ENCODE measurements at regions not wholly inside any gene's neighbourhood (a gene's known extent, or its start where the extent isn't known, plus 50 kb on each side); places are given as distances from the start of the nearest gene placed in this dataset.
"Not testable (repeated sequence)": the region's sequence is repeated elsewhere in the genome, so short reads cannot be mapped to it uniquely, and the experiment has no call there.

DNA sequence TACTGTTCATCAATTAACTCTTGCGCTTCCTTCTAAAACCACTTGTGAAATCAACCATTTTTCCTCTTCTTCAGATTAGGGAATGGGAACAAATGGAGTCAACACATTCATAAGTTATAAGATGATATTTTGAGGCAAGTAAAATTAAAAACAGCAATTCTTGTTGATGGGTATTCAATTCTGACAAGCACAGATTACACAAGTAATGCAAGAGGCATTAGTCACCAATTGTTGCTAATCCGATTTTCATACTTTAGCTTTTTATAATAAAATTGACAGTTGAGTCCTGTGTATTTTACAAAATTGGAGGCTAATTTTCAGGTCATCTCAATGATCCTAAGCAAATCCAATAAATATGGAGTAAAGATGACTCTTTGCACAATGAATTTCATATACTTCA lies 918.4 kb upstream of the SOX9 start:
- no peaks in the 10 kb centered on the region for H3K27me3 Mint-ChIP-seq
- CTCF ChIA-PET = no interaction called here
- intact Hi-C loops (cut with micrococcal nuclease) = no loop called here
- no peak overlapping the region for H3K27ac Mint-ChIP-seq
- no peaks in the 10 kb centered on the region for H3K4me1 Mint-ChIP-seq (ENCODE audit: low read depth)
- H3K4me3 Mint-ChIP-seq = no peak overlapping the region
- no peak for DNase-seq
- no peaks in the 10 kb centered on the region for H3K36me3 Mint-ChIP-seq
- H3K9me3 Mint-ChIP-seq = no peaks in the 10 kb centered on the region
- POLR2A ChIA-PET = no interaction called here

DNA sequence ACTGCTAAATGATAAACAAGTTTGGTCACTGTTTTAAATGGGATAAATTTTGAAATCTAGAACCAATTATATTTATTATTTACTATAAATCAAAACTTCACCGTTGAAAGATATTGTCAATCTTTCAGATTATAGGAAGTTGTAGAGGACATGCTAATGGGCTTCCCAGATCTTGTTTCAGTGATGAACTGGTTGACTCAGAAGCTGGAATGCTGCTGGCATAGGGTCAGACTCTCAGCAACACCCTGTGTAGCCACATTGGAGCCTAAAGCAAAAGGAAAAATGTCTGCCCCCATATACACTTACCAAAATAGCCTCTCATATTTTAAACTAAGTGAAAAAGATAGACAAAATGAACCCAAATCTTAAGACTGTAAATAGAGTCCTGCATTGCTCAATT lies 916.9 kb upstream of the SOX9 start:
- intact Hi-C loops (cut with micrococcal nuclease) = no loop called here
- Mint-ChIP-seq H3K36me3 (no peaks in the 10 kb centered on the region), H3K27me3 (no peaks in the 10 kb centered on the region), H3K9me3 (peaks cover 7% of the 10 kb centered on the region), H3K27ac (no peak overlapping the region), H3K4me1 (ENCODE audit: low read depth) (no peaks in the 10 kb centered on the region), H3K4me3 (no peak overlapping the region)
- POLR2A ChIA-PET = no interaction called here
- no peak for DNase-seq
- CTCF ChIA-PET = no interaction called here

DNA sequence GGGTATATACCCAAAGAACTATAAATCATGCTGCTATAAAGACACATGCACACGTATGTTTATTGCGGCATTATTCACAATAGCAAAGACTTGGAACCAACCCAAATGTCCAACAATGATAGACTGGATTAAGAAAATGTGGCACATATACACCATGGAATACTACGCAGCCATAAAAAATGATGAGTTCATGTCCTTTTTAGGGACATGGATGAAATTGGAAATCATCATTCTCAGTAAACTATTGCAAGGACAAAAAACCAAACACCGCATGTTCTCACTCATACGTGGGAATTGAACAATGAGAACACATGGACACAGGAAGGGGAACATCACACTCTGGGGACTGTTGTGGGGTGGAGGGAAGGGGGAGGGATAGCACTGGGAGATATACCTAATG lies 914.9 kb upstream of the SOX9 start:
- intact Hi-C loops (cut with micrococcal nuclease); CTCF ChIA-PET; DNase-seq; H3K4me3 Mint-ChIP-seq; POLR2A ChIA-PET; H3K27me3 Mint-ChIP-seq; H3K4me1 Mint-ChIP-seq (ENCODE audit: low read depth); H3K27ac Mint-ChIP-seq; H3K36me3 Mint-ChIP-seq: not testable (repeated sequence)
- H3K9me3 Mint-ChIP-seq = peaks cover 19% of the 10 kb centered on the region

DNA sequence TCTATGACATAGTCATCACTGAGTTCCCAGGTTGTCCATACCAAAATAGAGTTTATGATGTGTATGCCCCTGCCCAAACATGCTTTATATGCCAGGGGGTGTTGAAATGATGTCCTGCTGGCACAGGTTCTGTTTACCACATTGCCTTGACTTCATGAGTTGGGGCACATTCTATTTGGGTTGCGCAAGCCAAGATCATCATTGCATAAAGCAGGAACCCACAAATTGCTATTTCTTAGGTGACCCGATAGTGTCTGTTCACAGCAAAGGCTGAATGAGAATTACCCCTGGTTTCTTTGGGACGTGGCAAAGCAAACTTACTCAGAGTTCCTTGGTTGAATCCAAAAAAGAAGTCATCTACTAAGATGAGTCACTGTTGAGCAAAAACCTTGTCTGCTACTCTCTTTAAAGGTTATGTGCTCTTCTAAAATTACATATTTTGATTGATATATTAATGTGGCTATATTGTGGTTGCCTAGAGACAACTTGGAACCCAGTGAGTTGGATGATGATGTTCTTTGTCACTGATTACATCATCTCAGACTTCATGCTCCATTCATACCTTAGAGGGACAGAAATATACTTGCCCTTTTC lies 912.6 kb upstream of the SOX9 start:
- Mint-ChIP-seq H3K27ac (no peak overlapping the region), H3K4me3 (no peak overlapping the region), H3K9me3 (peaks cover 26% of the 10 kb centered on the region), H3K4me1 (ENCODE audit: low read depth) (no peaks in the 10 kb centered on the region), H3K36me3 (no peaks in the 10 kb centered on the region), H3K27me3 (no peaks in the 10 kb centered on the region)
- no peak for DNase-seq
- POLR2A ChIA-PET = no interaction called here
- CTCF ChIA-PET = no interaction called here
- intact Hi-C loops (cut with micrococcal nuclease) = no loop called here

DNA sequence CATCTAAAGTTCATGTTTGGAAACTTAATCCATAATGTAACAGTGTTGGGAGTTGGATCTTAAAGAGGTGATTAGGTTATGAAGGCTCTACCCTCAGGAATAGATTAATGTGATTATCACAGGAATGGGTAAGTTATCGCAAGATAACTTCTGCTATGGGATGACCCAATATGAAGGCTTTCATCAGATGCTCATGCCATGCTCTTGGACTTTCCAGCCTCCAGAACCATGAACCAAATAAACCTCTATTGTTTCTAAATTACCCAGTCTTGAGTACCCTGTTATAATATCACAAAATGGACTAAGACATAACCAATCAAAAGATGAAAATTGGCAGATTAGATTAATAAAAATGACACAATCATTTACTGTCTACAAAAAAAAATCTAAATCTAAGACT lies 906.9 kb upstream of the SOX9 start:
- POLR2A ChIA-PET = no interaction called here
- Mint-ChIP-seq H3K4me3 (no peak overlapping the region), H3K27me3 (no peaks in the 10 kb centered on the region), H3K4me1 (ENCODE audit: low read depth) (no peaks in the 10 kb centered on the region), H3K36me3 (no peaks in the 10 kb centered on the region), H3K9me3 (peaks cover 35% of the 10 kb centered on the region), H3K27ac (no peak overlapping the region)
- intact Hi-C loops (cut with micrococcal nuclease) = no loop called here
- no peak for DNase-seq
- CTCF ChIA-PET = no interaction called here

DNA sequence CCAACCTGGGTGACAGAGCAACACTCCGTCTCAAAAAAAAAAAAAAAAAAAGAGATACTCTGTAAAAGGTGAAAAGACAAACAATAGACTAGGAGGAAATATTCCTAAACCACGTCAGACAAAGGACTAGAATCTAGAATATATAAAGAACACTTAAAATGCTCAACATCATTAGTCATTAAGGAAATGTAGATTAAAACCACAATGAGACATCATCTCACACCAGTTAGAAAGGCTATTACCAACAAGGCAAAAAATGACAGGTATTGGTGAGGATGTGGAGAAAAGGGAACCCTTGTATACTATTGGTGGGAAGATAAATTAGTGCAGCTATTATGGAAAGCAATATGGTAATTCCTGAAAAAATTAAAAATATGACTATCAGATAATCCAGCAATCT lies 903.1 kb upstream of the SOX9 start:
- peaks cover 22% of the 10 kb centered on the region for H3K9me3 Mint-ChIP-seq
- intact Hi-C loops (cut with micrococcal nuclease) = no loop called here
- ChIA-PET CTCF (no interaction called here), POLR2A (no interaction called here)
- H3K27ac Mint-ChIP-seq = no peak overlapping the region
- no peaks in the 10 kb centered on the region for H3K4me1 Mint-ChIP-seq (ENCODE audit: low read depth)
- H3K4me3 Mint-ChIP-seq = no peak overlapping the region
- no peak for DNase-seq
- no peaks in the 10 kb centered on the region for H3K36me3 Mint-ChIP-seq
- H3K27me3 Mint-ChIP-seq = no peaks in the 10 kb centered on the region

DNA sequence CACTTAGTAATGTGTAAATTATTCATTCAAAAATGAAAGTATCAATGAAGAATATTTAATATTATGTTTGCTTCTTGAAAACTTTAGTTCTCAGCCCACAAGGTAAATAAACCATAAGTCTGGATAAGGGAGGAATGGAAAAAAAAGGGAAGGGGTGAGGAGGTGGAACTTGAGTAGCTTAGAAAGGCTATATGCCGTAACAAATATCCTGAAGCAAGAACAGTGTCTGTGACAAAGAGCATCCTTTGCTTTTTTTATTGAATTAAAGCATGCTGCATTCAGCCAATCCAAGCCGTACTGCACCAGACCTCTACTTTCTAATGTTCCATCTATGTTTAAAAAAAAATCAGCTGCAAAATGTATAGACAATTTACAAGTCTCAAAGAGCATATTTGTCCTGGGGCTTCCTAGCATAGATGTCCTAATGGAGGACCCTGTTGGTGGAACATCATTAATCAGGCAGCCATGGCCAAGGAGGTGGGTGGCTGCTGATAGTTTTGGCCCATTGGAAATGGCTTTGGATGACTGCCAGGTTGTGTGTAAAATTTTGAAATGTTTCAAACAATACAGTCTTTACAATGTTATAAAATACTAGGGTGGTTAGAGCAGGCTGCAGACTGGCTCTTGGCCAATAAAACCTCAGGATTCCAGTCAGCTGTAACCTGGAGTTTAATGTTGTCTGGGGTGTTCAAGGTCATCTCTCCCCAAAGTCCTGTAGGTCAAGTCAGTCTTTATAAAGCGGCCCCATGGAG lies 895.8 kb upstream of the SOX9 start:
- CTCF ChIA-PET = no interaction called here
- no peak overlapping the region for H3K27ac Mint-ChIP-seq
- no peaks in the 10 kb centered on the region for H3K36me3 Mint-ChIP-seq

DNA sequence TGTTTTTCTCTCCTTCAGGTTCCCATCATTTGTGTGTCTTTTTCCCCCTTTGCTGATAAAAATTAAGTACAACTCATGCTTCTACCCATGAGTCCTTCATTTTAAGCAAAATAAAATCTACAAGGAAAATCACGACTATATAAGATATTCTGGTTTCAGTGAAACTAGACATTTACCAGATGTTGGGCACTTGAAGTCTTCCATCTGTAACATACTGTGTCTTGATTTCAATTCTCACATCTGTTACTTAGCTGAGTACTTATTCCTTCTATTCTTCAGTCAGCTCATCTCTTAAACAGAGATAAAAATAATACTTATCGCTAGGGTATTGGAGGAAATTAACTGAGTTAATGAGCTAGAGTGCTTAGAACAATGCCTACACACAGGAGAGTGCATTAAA lies 893.0 kb upstream of the SOX9 start:
- ChIA-PET POLR2A (no interaction called here), CTCF (no interaction called here)
- no peak for DNase-seq
- no peaks in the 10 kb centered on the region for H3K27me3 Mint-ChIP-seq
- no peaks in the 10 kb centered on the region for H3K36me3 Mint-ChIP-seq
- no peak overlapping the region for H3K27ac Mint-ChIP-seq
- intact Hi-C loops (cut with micrococcal nuclease) = no loop called here
- H3K4me3 Mint-ChIP-seq = no peak overlapping the region
- no peaks in the 10 kb centered on the region for H3K4me1 Mint-ChIP-seq (ENCODE audit: low read depth)
- peaks cover 1% of the 10 kb centered on the region for H3K9me3 Mint-ChIP-seq

More for the DNA sequence above, 895.8 kb upstream of the SOX9 start:
- Mint-ChIP-seq H3K9me3 (peaks cover 5% of the 10 kb centered on the region), H3K4me1 (ENCODE audit: low read depth) (no peaks in the 10 kb centered on the region), H3K27me3 (no peaks in the 10 kb centered on the region), H3K4me3 (no peak overlapping the region)
- DNase-seq = no peak
- POLR2A ChIA-PET = no interaction called here
- intact Hi-C loops (cut with micrococcal nuclease) = no loop called here

DNA sequence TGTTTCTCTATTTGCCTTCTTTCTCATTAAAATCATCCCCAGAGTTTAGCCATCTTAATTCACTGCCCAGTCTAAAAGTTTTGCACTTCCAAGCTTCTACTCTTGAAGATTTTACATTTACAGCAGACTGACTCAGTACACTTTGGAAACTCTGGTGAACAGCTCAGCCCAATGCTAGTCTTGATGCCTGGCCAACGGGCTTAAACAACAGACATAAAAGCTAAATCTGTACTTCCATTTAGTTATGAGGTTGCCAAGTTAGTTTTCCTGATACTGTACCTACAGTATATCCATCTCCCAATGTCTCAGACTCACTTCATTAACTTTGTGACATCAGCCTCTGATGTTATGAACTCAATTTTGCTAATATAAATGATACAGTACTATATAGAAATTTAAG lies 891.8 kb upstream of the SOX9 start:
- Mint-ChIP-seq H3K36me3 (no peaks in the 10 kb centered on the region), H3K4me3 (no peak overlapping the region), H3K27me3 (no peaks in the 10 kb centered on the region), H3K27ac (no peak overlapping the region), H3K4me1 (ENCODE audit: low read depth) (no peaks in the 10 kb centered on the region), H3K9me3 (peaks cover 1% of the 10 kb centered on the region)
- POLR2A ChIA-PET = no interaction called here
- CTCF ChIA-PET = no interaction called here
- no peak for DNase-seq
- intact Hi-C loops (cut with micrococcal nuclease) = no loop called here

DNA sequence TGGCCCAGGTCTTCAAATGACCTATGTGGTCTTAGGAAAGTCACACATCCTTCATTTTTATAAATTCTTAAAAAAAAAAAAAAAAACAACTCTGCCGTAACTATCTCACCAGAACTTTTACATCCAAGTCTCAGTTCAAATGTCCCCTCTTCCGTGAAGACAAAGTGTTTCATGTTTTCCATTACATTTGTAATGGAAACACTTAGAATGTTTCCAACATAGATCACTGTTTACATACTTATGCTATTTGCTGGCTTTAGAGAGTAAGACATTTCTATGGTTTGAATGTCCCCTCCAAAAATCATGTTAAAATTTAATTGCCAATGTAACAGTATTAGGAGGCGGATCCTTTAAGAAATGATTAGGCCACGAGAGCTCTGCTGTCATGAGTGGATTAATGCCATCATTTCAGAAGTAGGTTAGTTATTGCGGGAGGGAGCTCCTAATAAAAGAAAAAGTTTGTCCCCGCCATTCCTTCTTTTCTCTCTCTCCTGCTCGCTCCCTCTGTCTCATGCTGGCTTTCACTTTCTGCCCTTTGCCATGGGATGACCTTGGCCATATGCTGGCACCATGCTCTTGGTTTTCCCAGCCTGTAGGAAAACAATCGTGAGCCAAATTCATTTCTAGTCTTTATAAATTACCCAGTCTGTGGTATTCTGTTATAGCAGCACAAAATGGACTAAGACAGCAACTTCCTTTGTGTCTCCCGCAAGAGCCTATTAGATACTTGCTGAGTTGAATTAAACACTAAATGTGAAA lies 887.8 kb upstream of the SOX9 start:
- no peaks in the 10 kb centered on the region for H3K4me1 Mint-ChIP-seq (ENCODE audit: low read depth)
- no peaks in the 10 kb centered on the region for H3K36me3 Mint-ChIP-seq
- H3K4me3 Mint-ChIP-seq = no peak overlapping the region
- intact Hi-C loops (cut with micrococcal nuclease) = no loop called here
- POLR2A ChIA-PET = no interaction called here
- CTCF ChIA-PET = no interaction called here
- peaks cover 1% of the 10 kb centered on the region for H3K9me3 Mint-ChIP-seq
- no peaks in the 10 kb centered on the region for H3K27me3 Mint-ChIP-seq
- DNase-seq = no peak
- H3K27ac Mint-ChIP-seq = no peak overlapping the region

DNA sequence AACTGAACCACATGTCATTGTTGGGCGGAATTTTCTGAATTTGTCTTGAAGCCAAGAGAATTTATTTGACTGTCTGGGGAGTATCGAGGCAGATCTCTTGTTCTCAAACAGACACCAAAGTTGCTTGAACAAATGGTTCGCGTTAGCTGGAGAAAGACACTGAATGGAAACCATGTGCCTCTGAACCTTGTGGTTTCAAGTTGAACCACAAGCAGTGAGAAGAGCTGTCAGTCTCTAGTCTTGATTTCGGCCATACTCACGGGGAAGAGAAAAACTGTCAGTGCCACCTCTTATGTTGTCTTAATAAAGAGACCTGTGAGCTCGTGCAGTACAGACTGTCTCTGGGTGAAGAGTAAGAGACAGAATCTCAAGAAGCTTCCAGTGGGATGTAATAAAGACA lies 886.5 kb upstream of the SOX9 start:
- Mint-ChIP-seq H3K9me3 (peaks cover 1% of the 10 kb centered on the region), H3K36me3 (no peaks in the 10 kb centered on the region), H3K4me1 (ENCODE audit: low read depth) (no peaks in the 10 kb centered on the region), H3K4me3 (no peak overlapping the region), H3K27ac (no peak overlapping the region), H3K27me3 (no peaks in the 10 kb centered on the region)
- ChIA-PET CTCF (no interaction called here), POLR2A (no interaction called here)
- intact Hi-C loops (cut with micrococcal nuclease) = no loop called here
- DNase-seq = no peak

DNA sequence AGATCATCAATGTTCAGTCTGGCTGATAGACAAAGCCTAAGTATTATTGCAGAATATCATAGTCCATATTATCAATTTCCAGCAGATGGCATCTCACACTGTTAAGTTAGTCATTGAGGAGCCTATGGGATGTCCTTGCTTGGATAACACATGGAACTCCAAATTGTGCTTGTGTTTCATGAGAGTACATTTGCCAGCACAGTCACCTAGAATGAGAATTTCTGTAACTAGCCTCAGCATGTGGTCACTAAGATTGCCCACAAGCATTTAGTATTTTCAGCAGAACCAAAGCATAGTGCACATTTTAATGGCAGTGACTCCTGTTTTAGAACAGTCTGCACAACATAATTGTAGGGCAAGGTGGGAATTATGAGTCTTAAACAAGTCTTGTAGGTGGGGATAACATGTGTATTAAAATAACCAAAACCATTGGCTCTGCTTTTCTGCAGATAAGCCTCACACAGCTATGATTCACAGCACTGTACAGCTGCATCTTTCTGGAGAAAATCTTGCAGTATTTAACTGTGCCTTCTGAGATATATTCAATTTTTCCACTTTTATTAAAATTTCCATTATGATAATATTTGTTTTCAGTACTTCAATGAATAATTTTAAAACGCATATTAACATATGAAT lies 882.8 kb upstream of the SOX9 start:
- H3K9me3 Mint-ChIP-seq = peaks cover 3% of the 10 kb centered on the region
- H3K4me3 Mint-ChIP-seq = no peak overlapping the region
- ChIA-PET POLR2A (no interaction called here), CTCF (no interaction called here)
- DNase-seq = no peak
- no peaks in the 10 kb centered on the region for H3K27me3 Mint-ChIP-seq
- intact Hi-C loops (cut with micrococcal nuclease) = no loop called here
- no peaks in the 10 kb centered on the region for H3K4me1 Mint-ChIP-seq (ENCODE audit: low read depth)
- no peaks in the 10 kb centered on the region for H3K36me3 Mint-ChIP-seq
- H3K27ac Mint-ChIP-seq = no peak overlapping the region
